Osteocyte (in vitro differentiated cells): ENCODE measurements at regions not wholly inside any gene's neighbourhood (a gene's known extent, or its start where the extent isn't known, plus 50 kb on each side); places are given as distances from the start of the nearest gene placed in this dataset.

Experiments
- DNase-seq: peaks from one replicate; pipeline ENCODE4 v3.0.0; 2021; ENCODE audit warnings: mixed read lengths; ENCODE audit not compliant: unreplicated experiment; ENCODE audit errors: extremely low spot score
- H3K27ac Mint-ChIP-seq: one replicate; pipeline ENCODE4 v1.8.0; 2021; ENCODE audit warnings: mild to moderate bottlenecking, mixed read lengths; ENCODE audit not compliant: unreplicated experiment
- H3K27me3 Mint-ChIP-seq: one replicate; pipeline ENCODE4 v1.8.0; 2021; ENCODE audit warnings: mixed read lengths; ENCODE audit not compliant: unreplicated experiment
- H3K36me3 Mint-ChIP-seq: one replicate; pipeline ENCODE4 v1.8.0; 2021; ENCODE audit warnings: mixed read lengths; ENCODE audit not compliant: unreplicated experiment
- H3K4me1 Mint-ChIP-seq: one replicate; pipeline ENCODE4 v1.8.0; 2021; ENCODE audit warnings: mixed read lengths; ENCODE audit not compliant: unreplicated experiment
- H3K4me3 Mint-ChIP-seq: one replicate; pipeline ENCODE4 v1.8.0; 2021; ENCODE audit warnings: mild to moderate bottlenecking, moderate library complexity, mixed read lengths; ENCODE audit not compliant: unreplicated experiment
- H3K9me3 Mint-ChIP-seq: one replicate; pipeline ENCODE4 v1.8.0; 2021; ENCODE audit warnings: mixed read lengths; ENCODE audit not compliant: unreplicated experiment
- TF ChIP-seq, protein P1 (sequence below): fragments of 200-600 bp; sonication (generic); IDR thresholded peaks from 2 replicates; pipeline ENCODE4 v1.5.0; 2021; ENCODE audit warnings: antibody characterized with exemption, mild to moderate bottlenecking, moderate library complexity

DNA sequence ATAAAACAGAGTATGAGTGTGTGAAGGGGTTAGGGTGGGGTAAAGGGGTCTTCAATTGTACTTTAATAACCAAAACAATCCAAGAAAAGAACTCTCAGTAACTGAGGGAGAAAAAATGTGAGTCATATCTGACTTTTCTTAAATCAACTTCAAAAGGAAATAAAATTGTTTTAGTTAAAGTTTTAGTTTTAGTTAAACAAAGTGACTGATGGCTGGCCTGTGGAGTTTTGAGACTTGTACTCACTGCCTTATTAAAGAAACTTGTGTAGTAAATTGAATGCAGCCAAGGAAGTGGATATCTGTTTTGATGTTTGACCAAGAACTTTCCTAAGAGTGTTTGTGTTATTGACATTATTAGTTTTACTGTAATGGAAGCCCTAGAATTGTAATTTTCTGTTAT is 2032.6 kb downstream of the MAT2B start:
- DNase-seq, result no peak
- no peak overlapping the region for H3K4me3 Mint-ChIP-seq
- TF ChIP-seq, protein P1, sequence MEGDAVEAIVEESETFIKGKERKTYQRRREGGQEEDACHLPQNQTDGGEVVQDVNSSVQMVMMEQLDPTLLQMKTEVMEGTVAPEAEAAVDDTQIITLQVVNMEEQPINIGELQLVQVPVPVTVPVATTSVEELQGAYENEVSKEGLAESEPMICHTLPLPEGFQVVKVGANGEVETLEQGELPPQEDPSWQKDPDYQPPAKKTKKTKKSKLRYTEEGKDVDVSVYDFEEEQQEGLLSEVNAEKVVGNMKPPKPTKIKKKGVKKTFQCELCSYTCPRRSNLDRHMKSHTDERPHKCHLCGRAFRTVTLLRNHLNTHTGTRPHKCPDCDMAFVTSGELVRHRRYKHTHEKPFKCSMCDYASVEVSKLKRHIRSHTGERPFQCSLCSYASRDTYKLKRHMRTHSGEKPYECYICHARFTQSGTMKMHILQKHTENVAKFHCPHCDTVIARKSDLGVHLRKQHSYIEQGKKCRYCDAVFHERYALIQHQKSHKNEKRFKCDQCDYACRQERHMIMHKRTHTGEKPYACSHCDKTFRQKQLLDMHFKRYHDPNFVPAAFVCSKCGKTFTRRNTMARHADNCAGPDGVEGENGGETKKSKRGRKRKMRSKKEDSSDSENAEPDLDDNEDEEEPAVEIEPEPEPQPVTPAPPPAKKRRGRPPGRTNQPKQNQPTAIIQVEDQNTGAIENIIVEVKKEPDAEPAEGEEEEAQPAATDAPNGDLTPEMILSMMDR, result no peak
- no peak overlapping the region for H3K27ac Mint-ChIP-seq
- H3K36me3 Mint-ChIP-seq, result no peaks in the 10 kb centered on the region
- no peaks in the 10 kb centered on the region for H3K27me3 Mint-ChIP-seq
- peaks cover 8% of the 10 kb centered on the region for H3K4me1 Mint-ChIP-seq
- H3K9me3 Mint-ChIP-seq, result peaks cover 4% of the 10 kb centered on the region

DNA sequence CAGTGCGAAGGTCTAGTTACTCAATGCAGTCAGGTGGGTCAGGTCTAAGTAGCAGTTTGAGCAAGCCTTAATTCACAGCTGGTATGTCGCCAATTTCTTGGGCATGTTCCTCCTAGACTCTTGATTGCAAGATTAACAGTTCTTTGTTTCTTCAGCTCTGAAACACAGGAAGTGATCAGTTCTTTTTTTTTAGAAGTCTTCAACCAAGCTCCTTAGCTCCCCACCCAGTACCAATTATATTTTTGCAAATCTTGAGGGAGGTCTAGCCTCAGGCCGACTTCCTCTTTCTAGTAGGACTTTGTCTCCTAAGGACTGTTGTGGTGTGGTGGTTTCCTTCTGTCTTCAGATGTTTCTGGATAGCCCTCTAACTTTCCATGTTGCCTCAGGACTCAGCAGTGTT is 2054.2 kb downstream of the MAT2B start:
- no peak overlapping the region for H3K27ac Mint-ChIP-seq
- H3K4me3 Mint-ChIP-seq, result no peak overlapping the region
- H3K36me3 Mint-ChIP-seq, result no peaks in the 10 kb centered on the region
- TF ChIP-seq, protein P1, result no peak
- no peaks in the 10 kb centered on the region for H3K9me3 Mint-ChIP-seq
- DNase-seq, result no peak
- peaks cover 3% of the 10 kb centered on the region for H3K27me3 Mint-ChIP-seq
- H3K4me1 Mint-ChIP-seq, result no peaks in the 10 kb centered on the region

DNA sequence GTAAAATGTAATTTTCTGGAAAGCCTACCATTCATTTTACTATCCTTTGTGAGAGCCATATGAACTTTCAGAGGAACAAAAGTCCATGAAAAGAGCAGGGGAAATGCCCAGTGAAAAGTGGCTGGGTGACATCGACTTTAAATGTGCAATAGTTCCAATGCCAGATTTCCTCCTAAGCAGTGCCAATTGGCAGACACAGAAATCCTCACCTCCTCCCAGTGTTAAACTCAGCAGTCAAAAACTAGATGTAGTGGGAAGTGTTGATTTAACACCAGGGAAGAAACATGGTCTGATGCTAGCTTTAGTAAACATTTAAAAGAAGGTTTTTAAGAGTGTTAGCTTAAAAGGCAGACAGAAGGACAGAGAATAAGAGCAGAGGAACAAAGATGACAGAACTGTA is 2055.2 kb downstream of the MAT2B start:
- Mint-ChIP-seq H3K27ac (no peak overlapping the region), H3K4me1 (no peaks in the 10 kb centered on the region), H3K9me3 (no peaks in the 10 kb centered on the region), H3K27me3 (peaks cover 3% of the 10 kb centered on the region), H3K36me3 (no peaks in the 10 kb centered on the region), H3K4me3 (no peak overlapping the region)
- no peak for DNase-seq
- TF ChIP-seq, protein P1, result no peak

DNA sequence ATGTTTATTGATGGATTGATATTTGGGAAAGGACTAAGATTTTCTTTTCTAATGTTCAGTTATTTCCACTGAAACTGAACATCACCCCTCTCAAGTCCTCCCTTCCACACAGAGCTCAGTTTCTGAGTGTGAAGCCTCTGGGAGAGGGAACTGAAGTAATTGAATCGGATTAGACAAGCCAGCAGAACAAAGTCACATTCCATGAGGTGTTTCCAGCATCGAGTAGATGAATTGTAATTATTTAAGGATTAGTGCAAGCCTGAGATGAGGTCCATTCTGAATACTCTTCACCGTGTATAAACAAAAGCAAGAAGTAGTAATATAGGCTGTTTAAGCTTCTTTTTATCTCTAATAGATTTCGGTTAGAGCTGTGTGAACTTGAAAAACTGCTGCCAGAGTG is 2060.5 kb downstream of the MAT2B start:
- no peak for DNase-seq
- no peaks in the 10 kb centered on the region for H3K36me3 Mint-ChIP-seq
- H3K4me1 Mint-ChIP-seq, result no peaks in the 10 kb centered on the region
- H3K9me3 Mint-ChIP-seq, result peaks cover 10% of the 10 kb centered on the region
- H3K27ac Mint-ChIP-seq, result no peak overlapping the region
- no peaks in the 10 kb centered on the region for H3K27me3 Mint-ChIP-seq
- no peak overlapping the region for H3K4me3 Mint-ChIP-seq
- TF ChIP-seq, protein P1, result no peak

DNA sequence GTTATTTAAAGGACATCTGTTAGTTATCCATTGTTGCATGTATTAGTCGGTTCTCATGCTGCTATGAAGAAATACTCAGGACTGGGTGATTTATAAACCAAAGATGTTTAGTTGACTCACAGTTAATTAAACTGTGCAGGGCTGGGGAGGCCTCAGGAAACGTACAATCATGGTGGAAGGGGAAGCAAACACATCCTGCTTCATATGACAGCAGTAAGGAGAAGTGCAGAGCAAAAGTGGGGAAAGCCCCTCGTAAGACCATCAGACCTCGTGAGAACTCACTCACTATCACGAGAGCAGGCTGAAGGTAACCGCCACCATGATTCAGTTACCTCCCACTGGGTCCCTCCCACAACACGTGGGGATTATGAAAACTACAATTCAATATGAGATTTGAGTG is 2064.1 kb downstream of the MAT2B start:
- no peak overlapping the region for H3K4me3 Mint-ChIP-seq
- no peaks in the 10 kb centered on the region for H3K4me1 Mint-ChIP-seq
- H3K36me3 Mint-ChIP-seq, result no peaks in the 10 kb centered on the region
- no peak for DNase-seq
- TF ChIP-seq, protein P1, result no peak
- no peaks in the 10 kb centered on the region for H3K27me3 Mint-ChIP-seq
- H3K27ac Mint-ChIP-seq, result no peak overlapping the region
- peaks cover 22% of the 10 kb centered on the region for H3K9me3 Mint-ChIP-seq
